ENCODE measurements at regions not wholly inside any gene's neighbourhood (a gene's known extent, or its start where the extent isn't known, plus 50 kb on each side); places are given as distances from the start of the nearest gene placed in this dataset.
"Not testable (repeated sequence)": the region's sequence is repeated elsewhere in the genome, so short reads cannot be mapped to it uniquely, and the experiment has no call there.

DNA sequence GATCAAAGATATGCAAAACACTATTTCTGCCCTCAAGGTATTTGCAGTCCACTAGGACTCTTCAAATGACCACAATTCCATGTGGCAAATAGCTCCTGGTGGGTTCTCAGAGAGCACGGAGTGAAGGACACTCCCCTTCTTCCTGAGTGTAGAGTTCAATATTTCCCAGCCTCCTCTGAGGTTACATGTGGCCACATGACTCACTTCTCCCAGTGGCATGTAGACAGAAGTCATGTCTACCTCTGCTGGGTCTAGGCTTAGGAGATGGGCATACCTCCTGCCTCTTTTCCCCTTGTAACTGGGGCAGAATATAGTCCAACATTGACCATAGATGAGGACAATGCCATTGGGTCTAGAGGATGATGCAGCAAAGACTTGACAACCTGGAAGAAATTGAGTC is 191.4 kb downstream of the MIS18A start:
- DNase-seq: no peak

DNA sequence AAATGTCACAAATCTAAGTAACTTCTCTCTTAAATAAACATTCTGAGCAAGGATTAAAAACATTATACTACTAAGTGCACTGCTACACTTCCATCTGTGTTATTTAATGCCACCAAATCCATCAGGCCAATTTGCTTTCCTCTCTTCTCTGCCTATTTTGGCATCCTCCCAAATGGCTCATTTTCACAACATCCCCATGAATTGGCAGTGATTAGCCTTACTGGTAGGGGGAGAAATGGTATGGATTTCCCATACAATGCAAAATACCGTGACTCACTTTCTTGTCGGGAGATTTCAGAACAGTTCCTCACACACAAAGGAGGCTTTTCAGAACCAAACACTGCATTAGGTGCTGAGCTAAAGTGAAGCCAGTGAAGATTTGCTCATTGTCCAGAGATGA is 195.7 kb downstream of the MIS18A start:
- DNase-seq: peak; percentile 89

DNA sequence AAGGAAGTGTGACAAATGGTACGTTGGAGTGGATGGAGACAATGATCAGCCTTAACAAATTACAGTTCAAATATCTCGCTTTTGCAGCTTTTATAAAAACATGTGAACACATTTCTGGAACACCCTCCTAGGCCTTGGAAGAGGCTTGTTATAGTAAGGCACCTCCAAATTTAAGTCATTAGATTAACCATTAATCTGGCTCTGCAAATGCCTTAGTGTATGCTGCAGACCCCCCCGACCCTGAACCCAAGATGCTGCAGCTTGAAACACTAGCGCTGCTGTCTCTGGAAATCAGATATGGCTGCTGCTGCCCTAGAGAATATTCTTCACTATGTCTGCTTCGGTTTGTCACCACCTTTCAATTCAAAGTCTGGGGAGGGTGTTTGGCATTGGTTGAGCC is 196.4 kb downstream of the MIS18A start:
- DNase-seq: peak; percentile 51

DNA sequence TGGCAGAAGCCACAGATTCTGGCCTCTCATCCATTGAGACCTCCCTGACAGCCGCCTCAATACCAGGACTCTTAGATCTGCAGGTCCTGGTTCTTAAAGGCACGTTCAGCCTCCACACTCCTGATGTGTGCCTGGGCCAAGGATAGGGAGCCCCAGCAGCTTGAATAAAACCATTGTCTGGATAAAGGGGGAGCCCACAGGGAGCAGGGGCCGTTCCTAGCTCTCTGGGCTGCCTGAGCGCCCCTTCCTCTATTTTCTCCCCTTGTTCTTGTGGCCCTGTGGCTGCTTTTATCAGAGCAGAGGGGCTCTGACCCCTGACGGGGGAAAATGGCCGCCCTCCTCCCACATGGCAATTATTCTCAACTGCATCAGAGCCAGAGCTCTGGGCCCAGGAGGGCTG is 200.8 kb downstream of the HUNK start:
- no peak for DNase-seq

DNA sequence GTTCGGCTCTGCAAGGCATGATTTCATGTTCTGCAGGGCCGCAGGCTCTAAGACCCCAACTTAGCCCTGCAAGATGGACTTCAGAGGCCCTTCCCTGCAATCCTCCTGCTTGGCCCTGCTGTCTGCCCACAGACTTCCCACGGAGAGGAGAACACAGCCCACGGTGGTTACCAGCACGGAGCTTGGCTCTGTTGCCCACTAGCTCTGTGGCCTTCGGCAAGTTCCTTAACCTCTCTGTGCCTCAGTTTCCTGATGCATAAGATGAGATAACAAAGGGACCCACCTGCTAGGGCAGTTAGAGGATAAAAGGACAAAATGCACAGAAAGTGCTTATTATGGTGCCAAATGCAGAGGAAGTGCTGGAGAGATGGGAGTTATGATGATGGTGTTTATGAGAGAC is 200.4 kb downstream of the HUNK start:
- no peak for DNase-seq

DNA sequence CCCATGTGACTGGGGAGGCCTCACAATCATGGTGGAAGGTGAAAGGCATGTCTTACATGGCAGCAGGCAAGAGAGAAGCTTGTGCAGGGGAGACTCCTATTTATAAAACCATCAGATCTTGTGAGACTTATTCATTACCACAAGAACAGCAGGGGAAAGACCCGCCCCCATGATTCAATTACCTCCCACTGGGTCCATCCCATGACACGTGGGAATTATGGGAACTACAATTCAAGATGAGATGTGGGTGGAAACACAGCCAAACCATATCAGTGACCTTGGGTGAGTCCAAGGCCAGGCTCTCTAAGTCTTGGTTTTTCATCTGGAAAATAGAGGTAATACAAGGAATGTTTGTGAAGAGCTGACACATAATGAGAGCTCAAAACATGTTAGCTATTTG is 198.8 kb downstream of the HUNK start:
- DNase-seq: not testable (repeated sequence)

DNA sequence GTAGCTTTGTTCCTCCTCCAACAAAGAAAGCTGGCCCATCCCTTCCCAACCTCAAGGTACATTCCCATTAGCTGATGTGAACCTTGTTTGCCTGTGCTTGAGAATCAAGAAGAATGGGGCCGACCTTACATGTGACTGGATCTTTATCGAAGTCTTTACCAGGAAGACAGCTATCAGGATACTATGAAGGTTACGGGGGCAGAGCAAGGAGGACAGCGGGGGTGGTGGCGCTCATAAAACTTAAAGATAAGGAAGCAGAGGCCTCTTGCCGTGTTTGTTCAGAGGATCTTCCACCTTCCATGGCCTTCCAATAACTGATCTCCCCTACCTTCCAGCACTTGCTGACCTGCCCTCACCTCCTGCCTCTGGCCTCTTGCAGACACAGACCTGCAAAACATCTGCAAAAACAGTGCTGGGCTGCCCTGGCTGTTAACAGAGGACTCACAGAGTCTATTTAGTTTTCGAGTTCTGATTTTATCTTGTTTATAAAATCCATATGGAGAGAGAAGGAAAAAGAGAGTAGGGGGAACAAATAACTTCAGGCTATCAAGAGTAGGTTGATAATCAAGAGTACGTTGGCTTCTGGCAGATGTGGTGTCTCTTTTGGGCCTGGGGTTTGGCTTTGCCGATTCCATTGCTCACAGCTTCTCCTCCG is 198.0 kb downstream of the HUNK start:
- no peak for DNase-seq

DNA sequence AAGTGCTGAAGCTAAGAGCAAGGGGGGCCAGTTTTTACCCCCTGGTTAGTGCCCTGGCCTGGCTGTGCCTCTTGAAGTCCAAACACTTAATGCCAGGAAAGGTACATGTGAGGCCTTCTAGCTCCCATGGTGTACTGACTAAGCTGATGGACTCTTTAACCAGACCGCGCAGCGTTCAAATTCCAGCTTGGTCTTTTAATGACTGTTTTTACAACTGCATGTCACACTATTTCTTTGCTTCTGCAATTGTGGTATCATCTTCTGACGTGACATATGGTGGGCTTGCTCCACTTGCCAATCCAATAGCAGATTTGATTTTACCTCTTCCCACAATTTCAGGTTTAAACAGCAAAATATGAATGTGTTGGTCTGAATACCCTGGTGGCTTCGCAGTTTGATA is 197.3 kb downstream of the HUNK start:
- no peak for DNase-seq

DNA sequence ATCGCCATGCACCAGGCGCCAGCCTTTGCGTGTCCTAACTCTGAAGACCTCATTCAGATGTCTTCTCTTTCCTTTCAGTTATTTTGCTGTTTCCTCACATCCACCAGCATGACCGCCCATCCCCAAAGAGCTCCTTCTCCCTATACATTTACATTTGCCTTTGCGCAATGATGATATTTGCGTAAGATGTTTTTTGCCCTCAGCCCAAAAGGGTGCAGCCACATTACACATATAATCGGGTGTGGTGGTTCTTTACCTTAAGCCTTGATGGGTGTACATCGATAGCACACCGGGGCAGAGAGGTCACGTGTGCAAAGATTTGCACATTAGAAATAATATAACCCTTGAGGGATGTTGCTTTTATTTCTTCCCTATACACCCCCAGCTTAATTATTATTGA is 192.8 kb downstream of the HUNK start:
- no peak for DNase-seq

DNA sequence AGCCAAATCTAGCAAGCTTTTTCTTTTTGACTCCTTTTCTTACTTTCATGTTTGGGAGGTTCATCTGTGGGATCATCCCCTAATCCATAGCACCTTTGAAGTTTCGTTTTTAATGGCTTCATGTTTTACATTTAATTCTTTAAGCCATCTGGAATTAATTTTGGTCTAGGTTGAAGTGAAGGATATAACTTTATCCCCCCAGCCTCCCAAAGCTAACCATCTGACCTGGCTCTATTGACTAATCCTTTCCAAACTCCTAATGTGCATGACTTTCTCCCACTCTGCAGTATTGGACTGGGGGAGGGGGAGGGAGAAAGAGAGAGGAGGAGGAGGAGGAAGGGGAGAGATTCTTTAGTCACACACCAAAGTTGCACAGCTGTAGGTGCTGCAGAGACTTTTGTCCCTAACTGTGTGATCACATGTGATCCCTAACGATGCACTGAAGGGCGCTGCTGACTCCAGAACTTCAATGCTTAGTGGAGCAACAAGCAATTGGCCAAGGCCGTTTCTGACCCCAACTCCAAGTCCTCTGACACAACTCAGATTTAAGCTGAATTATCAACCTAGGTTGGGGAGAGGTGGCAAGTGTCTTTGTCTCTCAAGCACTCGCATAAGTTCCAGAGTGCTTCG is 191.6 kb downstream of the HUNK start:
- DNase-seq: no peak

DNA sequence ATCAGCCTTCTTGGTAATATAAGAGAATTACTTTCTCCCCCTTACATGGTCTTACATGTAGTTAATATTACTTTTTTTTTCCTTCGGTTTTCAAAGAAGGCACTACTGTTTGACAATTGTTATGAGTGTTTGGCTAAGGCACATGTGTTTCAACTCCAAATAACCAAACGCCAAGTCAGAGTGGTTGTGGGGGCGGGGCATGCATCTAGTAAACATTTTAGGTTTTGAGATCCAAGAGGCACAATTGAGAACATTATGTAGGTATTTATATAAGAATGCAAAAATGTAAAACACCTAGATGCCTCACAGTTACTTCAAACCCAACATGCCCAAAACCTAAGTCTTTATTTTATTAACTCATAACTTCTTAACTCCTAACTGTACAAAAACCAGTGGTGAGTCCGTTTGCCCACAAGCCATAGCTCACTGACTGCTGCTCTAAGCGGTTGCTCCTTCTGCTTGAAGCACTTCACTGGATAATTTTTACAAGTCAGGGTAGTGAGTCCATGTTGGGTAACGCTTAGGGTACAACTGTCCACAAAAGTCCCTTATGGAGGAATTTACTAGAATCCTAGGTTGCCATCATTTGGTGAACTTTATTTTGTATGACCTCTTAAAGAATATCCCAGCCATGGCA is 189.9 kb downstream of the HUNK start:
- DNase-seq: no peak

DNA sequence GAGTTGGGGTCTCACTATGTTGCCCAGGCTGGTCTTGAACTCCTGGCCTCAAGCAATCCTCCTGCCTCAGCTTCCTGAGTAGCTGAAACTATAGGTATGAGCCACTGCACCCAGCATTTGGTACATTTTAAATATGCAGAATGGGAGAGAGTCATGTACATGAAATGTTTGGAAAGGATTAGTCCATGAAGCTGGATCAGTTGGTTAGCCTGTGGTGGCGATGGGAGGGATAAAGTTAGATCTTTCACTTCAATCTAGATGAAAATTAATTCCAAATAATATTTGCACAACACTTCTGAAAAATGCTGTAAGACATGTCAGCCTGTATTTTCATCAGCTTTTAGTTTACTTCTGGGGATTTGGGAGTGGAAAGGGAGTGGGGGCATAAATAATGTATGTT is 188.9 kb downstream of the HUNK start:
- DNase-seq: no peak

DNA sequence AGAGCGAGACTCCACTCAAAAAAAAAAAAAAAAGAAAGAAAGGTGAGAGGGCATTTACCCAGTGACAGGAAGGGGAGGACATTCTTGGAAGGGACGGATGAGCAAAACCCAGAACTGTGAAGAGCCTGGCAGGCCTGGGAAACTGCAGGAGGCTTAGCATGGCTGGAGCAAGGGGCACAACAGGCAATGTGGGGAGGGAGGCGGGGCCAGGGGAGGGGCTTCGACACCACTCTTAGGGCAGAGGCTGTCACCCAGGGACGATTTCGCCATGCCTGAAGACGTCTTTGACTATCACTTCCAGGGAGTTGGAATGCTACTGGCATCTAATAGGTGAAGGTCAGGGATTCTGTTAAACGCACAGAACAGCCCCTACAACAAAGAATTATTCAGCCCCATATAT is 184.0 kb downstream of the HUNK start:
- DNase-seq: no peak

DNA sequence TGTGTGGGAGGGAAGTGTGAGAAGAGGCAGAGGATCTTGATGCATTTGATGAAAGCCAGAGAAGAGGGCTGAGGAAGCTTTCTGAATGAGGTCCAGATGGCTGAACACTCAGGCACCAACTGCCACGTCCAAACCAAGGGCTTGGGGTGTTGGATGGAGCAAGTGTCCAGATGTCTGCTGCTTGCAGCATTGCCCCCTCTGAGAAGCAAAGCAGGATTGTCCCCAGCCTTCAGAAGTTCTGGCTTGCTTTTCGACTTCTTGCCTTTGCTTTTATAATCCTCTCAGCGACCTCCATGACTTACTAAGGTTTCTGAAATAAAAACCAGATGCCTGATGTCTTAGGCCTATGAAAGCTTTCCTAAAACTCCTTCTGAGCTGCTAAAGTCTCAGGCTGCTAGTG is 182.5 kb downstream of the HUNK start:
- DNase-seq: no peak

Data from NCI-H1092 treated with DMSO at 0.1 percent for 48 hours (cell line).